SK-N-SH (cell line): ENCODE measurements at regions not wholly inside any gene's neighbourhood (a gene's known extent, or its start where the extent isn't known, plus 50 kb on each side); places are given as distances from the start of the nearest gene placed in this dataset.

Source experiments
- CTCF ChIA-PET: fragments of 300-600, 350-600 bp; formaldehyde crosslinking; extraction: SDS; loops from one replicate; lab custom pipeline; 2021; lab: Yijun Ruan, JAX
- POLR2A ChIA-PET: fragments of 350-600 bp; sonication (Branson Sonifier 250); formaldehyde crosslinking; extraction: SDS; loops from one replicate; lab custom pipeline; 2020; ENCODE audit warnings: antibody characterized with exemption, inconsistent platforms; lab: Yijun Ruan, JAX
- DNase-seq: peaks from one replicate; pipeline ENCODE4 v3.0.0; 2012
- H2AFZ ChIP-seq: fragments of 200-600 bp; sonication (generic); 2 replicates; pipeline ENCODE4 v1.8.1; 2016; ENCODE audit warnings: antibody characterized with exemption, mild to moderate bottlenecking, low read depth
- H3F3A ChIP-seq: fragments of 200-600 bp; sonication (generic); replicated peaks from 2 replicates; pipeline ENCODE3; 2016; ENCODE audit warnings: antibody characterized with exemption, mild to moderate bottlenecking; ENCODE audit not compliant: insufficient read depth
- H3K27ac ChIP-seq, 2 experiments: fragments of 200-500 bp in 1 of 2; fragments of 200-600 bp in 1 of 2; sonication (Bioruptor generic) in 1 of 2; sonication (generic), shearing (Covaris generic) in 1 of 2; 2 replicates each; pipeline versions ENCODE4 v1.5.1 to v1.6.1; 2014 to 2016; ENCODE audit warnings: low read depth in 2 of 2, inconsistent platforms in 1 of 2, low read length in 1 of 2, mild to moderate bottlenecking in 1 of 2, mixed read lengths in 1 of 2
- H3K27me3 ChIP-seq: fragments of 200-600 bp; sonication (generic), shearing (Covaris generic); 2 replicates; pipeline ENCODE4 v1.6.1; 2016; ENCODE audit warnings: mixed run types; ENCODE audit not compliant: insufficient read depth
- H3K36me3 ChIP-seq, 2 experiments: fragments of 200-500 bp in 1 of 2; fragments of 200-600 bp in 1 of 2; sonication (Bioruptor generic) in 1 of 2; sonication (generic) in 1 of 2; replicated peaks in 1 of 2; 2 replicates each; pipeline versions ENCODE3 to v1.5.1; 2014 to 2016; ENCODE audit warnings: low read length in 1 of 2, mild to moderate bottlenecking in 1 of 2; ENCODE audit not compliant: insufficient read depth in 2 of 2, control insufficient read depth in 1 of 2
- H3K4me1 ChIP-seq, 2 experiments: fragments of 200-500 bp in 1 of 2; fragments of 200-600 bp in 1 of 2; sonication (Bioruptor generic) in 1 of 2; sonication (generic), shearing (Covaris generic) in 1 of 2; 2 replicates each; pipeline versions ENCODE4 v1.5.1 to v1.6.1; 2014 to 2016; ENCODE audit warnings: low read depth in 1 of 2, low read length in 1 of 2, mixed run types in 1 of 2; ENCODE audit not compliant: insufficient read depth in 2 of 2, control insufficient read depth in 1 of 2
- H3K4me2 ChIP-seq: fragments of 200-600 bp; sonication (generic), shearing (Covaris generic); 2 replicates; pipeline ENCODE4 v1.6.1; 2017; ENCODE audit warnings: mixed run types
- H3K4me3 ChIP-seq, 2 experiments: fragments of 200-500 bp in 1 of 2; fragments of 200-600 bp in 1 of 2; sonication (Bioruptor generic) in 1 of 2; sonication (generic), shearing (Covaris generic) in 1 of 2; 2 replicates each; pipeline versions ENCODE4 v1.5.1 to v1.8.1; 2014 to 2016; ENCODE audit warnings: low read depth in 2 of 2, inconsistent platforms in 1 of 2, low read length in 1 of 2, mild to moderate bottlenecking in 1 of 2, mixed read lengths in 1 of 2, moderate library complexity in 1 of 2
- H3K79me2 ChIP-seq: fragments of 200-600 bp; sonication (generic); 2 replicates; pipeline ENCODE4 v1.8.1; 2017; ENCODE audit warnings: mild to moderate bottlenecking; ENCODE audit not compliant: insufficient read depth
- H3K9ac ChIP-seq: fragments of 200-600 bp; sonication (generic); 2 replicates; pipeline ENCODE4 v1.6.1; 2017; ENCODE audit warnings: mixed run types
- H3K9me2 ChIP-seq: fragments of 200-600 bp; sonication (generic); 2 replicates; pipeline ENCODE4 v1.6.1; 2017; ENCODE audit warnings: mixed run types
- H3K9me3 ChIP-seq: fragments of 200-600 bp; sonication (generic); 2 replicates; pipeline ENCODE4 v1.6.1; 2017; ENCODE audit warnings: mixed run types, mild to moderate bottlenecking, moderate library complexity
- H4K20me1 ChIP-seq: fragments of 200-600 bp; sonication (generic); 2 replicates; pipeline ENCODE4 v1.6.1; 2017; ENCODE audit warnings: mild to moderate bottlenecking, mixed run types; ENCODE audit not compliant: insufficient read depth
- EZH2phosphoT487 ChIP-seq: fragments of 200-600 bp; sonication (generic); IDR thresholded peaks from 2 replicates; pipeline ENCODE4 v1.6.1; 2017; ENCODE audit warnings: low read depth, mixed run types, mild to moderate bottlenecking, antibody characterized with exemption, moderate library complexity, borderline replicate concordance
- FOSL2 ChIP-seq: IDR thresholded peaks from 2 replicates; pipeline ENCODE4 v1.4.0; 2012; ENCODE audit warnings: low read depth, mild to moderate bottlenecking, moderate library complexity, borderline replicate concordance
- FOXJ3 ChIP-seq: sonication (generic); formaldehyde crosslinking; IDR thresholded peaks from 2 replicates; pipeline ENCODE4 v1.5.1; 2020; ENCODE audit warnings: mild to moderate bottlenecking, missing genetic modification reagents
- GABPA ChIP-seq: IDR thresholded peaks from 2 replicates; pipeline ENCODE4 v1.4.0; 2012; ENCODE audit warnings: low read depth, mild to moderate bottlenecking
- JUND ChIP-seq: IDR thresholded peaks from 2 replicates; pipeline ENCODE4 v1.4.0; 2012
- MEF2A ChIP-seq: IDR thresholded peaks from 2 replicates; pipeline ENCODE4 v1.4.0; 2012; ENCODE audit warnings: low read depth, borderline replicate concordance
- POLR2AphosphoS5 ChIP-seq: IDR thresholded peaks from 2 replicates; pipeline ENCODE4 v1.6.1; 2012; ENCODE audit warnings: low read depth, low read length
- RAD21 ChIP-seq: IDR thresholded peaks from 2 replicates; pipeline ENCODE4 v1.6.1; 2012; ENCODE audit warnings: mild to moderate bottlenecking, low read length
- RCOR1 ChIP-seq: fragments of 150-350 bp; IDR thresholded peaks from 2 replicates; pipeline ENCODE4 v1.6.1; 2017; ENCODE audit warnings: antibody characterized with exemption, low read length
- RXRA ChIP-seq: IDR thresholded peaks from 2 replicates; pipeline ENCODE4 v1.4.0; 2012; ENCODE audit warnings: low read depth, mild to moderate bottlenecking, borderline replicate concordance
- SIN3A ChIP-seq: IDR thresholded peaks from 2 replicates; pipeline ENCODE4 v1.6.1; 2012; ENCODE audit warnings: low read depth, mild to moderate bottlenecking, low read length, moderate library complexity, borderline replicate concordance
- SMC3 ChIP-seq: IDR thresholded peaks from 2 replicates; pipeline ENCODE4 v1.6.1; 2012; ENCODE audit warnings: low read depth, low read length, improper control_type of control experiment
- TAF1 ChIP-seq: IDR thresholded peaks from 2 replicates; pipeline ENCODE4 v1.6.1; 2012; ENCODE audit warnings: low read depth, mild to moderate bottlenecking, low read length, moderate library complexity, borderline replicate concordance
- TEAD4 ChIP-seq: IDR thresholded peaks from 2 replicates; pipeline ENCODE4 v1.4.0; 2012; ENCODE audit warnings: mild to moderate bottlenecking, borderline replicate concordance; ENCODE audit not compliant: insufficient read depth
- YY1 ChIP-seq: IDR thresholded peaks from 2 replicates; pipeline ENCODE4 v1.4.0; 2012; ENCODE audit warnings: low read depth, mild to moderate bottlenecking
- WGBS: methylation state at CpG from one replicate; pipeline ENCODE4 v1.1.6; 2017; ENCODE audit warnings: low lambda C conversion rate; 5-methylcytosine and 5-hydroxymethylcytosine counted together
- TF ChIP-seq, protein P1 (sequence below): IDR thresholded peaks from 2 replicates; pipeline ENCODE4 v1.4.0; 2012; ENCODE audit warnings: low read depth, borderline replicate concordance
- TF ChIP-seq, protein P2 (sequence below): IDR thresholded peaks from 2 replicates; pipeline ENCODE4; 2012
- TF ChIP-seq, protein P3 (sequence below): fragments of 200-600 bp; sonication (generic); IDR thresholded peaks from 2 replicates; pipeline ENCODE4 v1.6.1; 2017; ENCODE audit warnings: antibody characterized with exemption, mild to moderate bottlenecking, moderate library complexity

GRCh38 chr2:19745318-19746136 is 156.3 kb downstream of the TTC32 start:
- CTCF ChIA-PET = interaction anchor here (1.0 to 1.6 kb wide), 3 partner anchors 15 to 1392 kb away, joined by 3 to 7 read pairs (median 3); no protein-coding TSS in a partner anchor
- POLR2A ChIA-PET = no interaction called here
- no peaks in the 10 kb centered on the region for H3K4me1 ChIP-seq
- TF ChIP-seq TAF1 = no peak
- TF ChIP-seq RXRA = no peak
- TF ChIP-seq, protein P1, sequence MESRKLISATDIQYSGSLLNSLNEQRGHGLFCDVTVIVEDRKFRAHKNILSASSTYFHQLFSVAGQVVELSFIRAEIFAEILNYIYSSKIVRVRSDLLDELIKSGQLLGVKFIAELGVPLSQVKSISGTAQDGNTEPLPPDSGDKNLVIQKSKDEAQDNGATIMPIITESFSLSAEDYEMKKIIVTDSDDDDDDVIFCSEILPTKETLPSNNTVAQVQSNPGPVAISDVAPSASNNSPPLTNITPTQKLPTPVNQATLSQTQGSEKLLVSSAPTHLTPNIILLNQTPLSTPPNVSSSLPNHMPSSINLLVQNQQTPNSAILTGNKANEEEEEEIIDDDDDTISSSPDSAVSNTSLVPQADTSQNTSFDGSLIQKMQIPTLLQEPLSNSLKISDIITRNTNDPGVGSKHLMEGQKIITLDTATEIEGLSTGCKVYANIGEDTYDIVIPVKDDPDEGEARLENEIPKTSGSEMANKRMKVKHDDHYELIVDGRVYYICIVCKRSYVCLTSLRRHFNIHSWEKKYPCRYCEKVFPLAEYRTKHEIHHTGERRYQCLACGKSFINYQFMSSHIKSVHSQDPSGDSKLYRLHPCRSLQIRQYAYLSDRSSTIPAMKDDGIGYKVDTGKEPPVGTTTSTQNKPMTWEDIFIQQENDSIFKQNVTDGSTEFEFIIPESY = no peak
- no peak for TF ChIP-seq MEF2A
- TF ChIP-seq GABPA = no peak
- TF ChIP-seq EZH2phosphoT487 = no peak
- no peak for TF ChIP-seq JUND
- H3K9ac ChIP-seq = no peak overlapping the region
- DNase-seq = no peak
- H3K79me2 ChIP-seq = no peaks in the 10 kb centered on the region
- no peak overlapping the region for H3K4me2 ChIP-seq
- no peaks in the 10 kb centered on the region for H4K20me1 ChIP-seq
- H3K27me3 ChIP-seq = peaks cover 19% of the 10 kb centered on the region; the same call in 1 of the 2 replicates
- H2AFZ ChIP-seq = no peak overlapping the region
- H3K9me3 ChIP-seq = no peaks in the 10 kb centered on the region
- no peaks in the 10 kb centered on the region for H3K9me2 ChIP-seq
- WGBS = 76% methylated on average over 17 of the region's 17 CpGs
- no peak overlapping the region for H3K4me3 ChIP-seq
- H3F3A ChIP-seq = no peaks in the 10 kb centered on the region
- no peak overlapping the region for H3K27ac ChIP-seq
- no peaks in the 10 kb centered on the region for H3K36me3 ChIP-seq

DNA sequence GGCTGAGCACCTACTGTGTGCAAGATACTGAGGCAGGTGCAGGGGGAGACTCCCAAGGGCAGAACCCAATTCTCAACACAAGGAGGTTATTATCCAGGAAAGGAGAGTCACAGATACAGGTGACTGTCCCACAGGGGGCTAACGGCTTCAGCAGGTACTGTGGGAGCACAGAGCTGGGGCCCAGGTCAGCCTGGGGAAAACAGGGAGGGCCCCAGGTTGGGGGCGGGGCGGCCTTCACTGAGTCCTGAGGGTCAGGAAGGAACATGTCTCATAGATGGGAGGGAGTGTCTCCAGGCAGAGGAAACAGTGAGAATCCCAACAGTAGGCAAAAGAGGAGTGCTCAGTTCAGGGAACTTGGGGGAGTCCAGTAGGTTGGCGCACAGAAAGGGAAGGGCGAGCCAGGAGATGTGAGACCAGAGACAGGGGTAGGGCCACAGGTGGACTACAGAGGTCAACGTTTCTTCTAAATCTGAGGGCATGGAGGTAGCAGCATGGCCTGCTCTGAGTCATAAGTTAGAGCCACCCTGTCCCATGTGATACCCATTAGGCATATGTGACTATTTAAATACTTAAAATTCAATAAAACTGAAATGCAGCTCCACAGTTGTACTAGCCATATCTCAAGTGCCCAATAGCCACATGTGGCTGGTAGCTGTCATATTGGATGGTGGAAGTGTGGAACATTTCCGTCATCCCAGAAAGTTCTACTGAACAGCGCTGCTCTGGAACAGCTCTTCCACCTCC is 157.2 kb downstream of the TTC32 start:
- H3K4me1 ChIP-seq = no peaks in the 10 kb centered on the region
- H3K9ac ChIP-seq = no peak overlapping the region
- WGBS = 49% methylated on average over 8 of the region's 8 CpGs
- no peaks in the 10 kb centered on the region for H3K79me2 ChIP-seq
- H3K4me2 ChIP-seq = no peak overlapping the region
- H3K4me3 ChIP-seq = no peak overlapping the region
- H3K9me3 ChIP-seq = no peaks in the 10 kb centered on the region
- no peak overlapping the region for H2AFZ ChIP-seq
- CTCF ChIA-PET = no interaction called here
- H3K27me3 ChIP-seq = peaks cover 10% of the 10 kb centered on the region; the same call in 1 of the 2 replicates
- H3K27ac ChIP-seq = no peak overlapping the region
- POLR2A ChIA-PET = no interaction called here
- H3K9me2 ChIP-seq = no peaks in the 10 kb centered on the region
- DNase-seq = no peak
- H3K36me3 ChIP-seq = no peaks in the 10 kb centered on the region
- H3F3A ChIP-seq = no peaks in the 10 kb centered on the region
- H4K20me1 ChIP-seq = no peaks in the 10 kb centered on the region
- TF ChIP-seq POLR2AphosphoS5 = no peak
- no peak for TF ChIP-seq RXRA
- TF ChIP-seq, protein P2, sequence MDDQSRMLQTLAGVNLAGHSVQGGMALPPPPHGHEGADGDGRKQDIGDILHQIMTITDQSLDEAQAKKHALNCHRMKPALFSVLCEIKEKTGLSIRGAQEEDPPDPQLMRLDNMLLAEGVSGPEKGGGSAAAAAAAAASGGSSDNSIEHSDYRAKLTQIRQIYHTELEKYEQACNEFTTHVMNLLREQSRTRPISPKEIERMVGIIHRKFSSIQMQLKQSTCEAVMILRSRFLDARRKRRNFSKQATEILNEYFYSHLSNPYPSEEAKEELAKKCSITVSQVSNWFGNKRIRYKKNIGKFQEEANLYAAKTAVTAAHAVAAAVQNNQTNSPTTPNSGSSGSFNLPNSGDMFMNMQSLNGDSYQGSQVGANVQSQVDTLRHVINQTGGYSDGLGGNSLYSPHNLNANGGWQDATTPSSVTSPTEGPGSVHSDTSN = no peak
- no peak for TF ChIP-seq FOSL2
- no peak for TF ChIP-seq EZH2phosphoT487
- TF ChIP-seq YY1 = no peak
- TF ChIP-seq, protein P3, sequence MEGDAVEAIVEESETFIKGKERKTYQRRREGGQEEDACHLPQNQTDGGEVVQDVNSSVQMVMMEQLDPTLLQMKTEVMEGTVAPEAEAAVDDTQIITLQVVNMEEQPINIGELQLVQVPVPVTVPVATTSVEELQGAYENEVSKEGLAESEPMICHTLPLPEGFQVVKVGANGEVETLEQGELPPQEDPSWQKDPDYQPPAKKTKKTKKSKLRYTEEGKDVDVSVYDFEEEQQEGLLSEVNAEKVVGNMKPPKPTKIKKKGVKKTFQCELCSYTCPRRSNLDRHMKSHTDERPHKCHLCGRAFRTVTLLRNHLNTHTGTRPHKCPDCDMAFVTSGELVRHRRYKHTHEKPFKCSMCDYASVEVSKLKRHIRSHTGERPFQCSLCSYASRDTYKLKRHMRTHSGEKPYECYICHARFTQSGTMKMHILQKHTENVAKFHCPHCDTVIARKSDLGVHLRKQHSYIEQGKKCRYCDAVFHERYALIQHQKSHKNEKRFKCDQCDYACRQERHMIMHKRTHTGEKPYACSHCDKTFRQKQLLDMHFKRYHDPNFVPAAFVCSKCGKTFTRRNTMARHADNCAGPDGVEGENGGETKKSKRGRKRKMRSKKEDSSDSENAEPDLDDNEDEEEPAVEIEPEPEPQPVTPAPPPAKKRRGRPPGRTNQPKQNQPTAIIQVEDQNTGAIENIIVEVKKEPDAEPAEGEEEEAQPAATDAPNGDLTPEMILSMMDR = no peak
- no peak for TF ChIP-seq SIN3A
- TF ChIP-seq RCOR1 = no peak
- no peak for TF ChIP-seq SMC3
- no peak for TF ChIP-seq TEAD4
- TF ChIP-seq GABPA = no peak
- TF ChIP-seq FOXJ3 (CRISPR knock-in tag) = no peak
- TF ChIP-seq, protein P1 = no peak
- no peak for TF ChIP-seq RAD21
